ENCODE measurements at regions not wholly inside any gene's neighbourhood (a gene's known extent, or its start where the extent isn't known, plus 50 kb on each side); places are given as distances from the start of the nearest gene placed in this dataset.

- Histone ChIP-seq H3K4me3 (ENCODE audit: extremely low read depth in 1 of 4, insufficient read depth in 2 of 4, low read depth in 3 of 4, low read length in 4 of 4) (no peak overlapping the region), H3K18ac (ENCODE audit: extremely low read depth, low read length) (no peak overlapping the region), H3K9me3 (ENCODE audit: insufficient read depth in 2 of 2, low read depth in 1 of 2, low read length in 1 of 2) (no peaks in the 10 kb centered on the region), H3K23me2 (ENCODE audit: low read depth, low read length) (no peaks in the 10 kb centered on the region), H3K79me1 (ENCODE audit: low read depth, low read length) (no peaks in the 10 kb centered on the region), H2BK15ac (ENCODE audit: low read length) (no peak overlapping the region), H3K27me3 (replicated peaks in 1 of 4; ENCODE audit: control insufficient read depth in 3 of 4, extremely low read depth in 1 of 4, insufficient read depth in 3 of 4, low read length in 3 of 4) (no peaks in the 10 kb centered on the region), H2AK5ac (ENCODE audit: low read depth, low read length) (no peak overlapping the region), H2BK20ac (ENCODE audit: low read length) (no peak overlapping the region), H2BK12ac (ENCODE audit: low read depth, low read length) (no peak overlapping the region), H2AFZ (ENCODE audit: low read length) (no peak overlapping the region), H3K79me2 (ENCODE audit: control insufficient read depth in 1 of 2, insufficient read depth in 2 of 2, low read length in 2 of 2) (no peaks in the 10 kb centered on the region), H4K5ac (ENCODE audit: insufficient read length, low read depth, low read length) (no peak overlapping the region), H3K23ac (ENCODE audit: insufficient read length) (no peak overlapping the region), H3K56ac (replicated peaks; ENCODE audit: insufficient read length, low read depth, low read length) (no peak overlapping the region), H2BK120ac (replicated peaks; ENCODE audit: low read depth, low read length) (no peak overlapping the region), H3K4ac (replicated peaks; ENCODE audit: insufficient read length, low read depth, low read length) (no peak overlapping the region), H3K9ac (replicated peaks in 1 of 4; ENCODE audit: extremely low read depth in 1 of 4, low read depth in 3 of 4, low read length in 3 of 4) (no peak overlapping the region), H2BK5ac (ENCODE audit: low read depth, low read length) (no peak overlapping the region), H3K4me1 (replicated peaks in 1 of 4; ENCODE audit: control insufficient read depth in 3 of 4, insufficient read depth in 4 of 4, low read length in 3 of 4) (no peaks in the 10 kb centered on the region), H3K36me3 (ENCODE audit: control insufficient read depth in 2 of 4, insufficient read depth in 4 of 4, low read length in 3 of 4) (no peaks in the 10 kb centered on the region), H4K20me1 (replicated peaks in 1 of 2; ENCODE audit: control insufficient read depth in 1 of 2, insufficient read depth in 2 of 2, low read length in 2 of 2) (no peaks in the 10 kb centered on the region), H3K4me2 (ENCODE audit: insufficient read depth in 1 of 2, low read depth in 2 of 2, low read length in 2 of 2) (no peak overlapping the region), H3K14ac (ENCODE audit: insufficient read length) (no peak overlapping the region), H4K91ac (replicated peaks; ENCODE audit: insufficient read length, low read length) (no peak overlapping the region), H3K27ac (ENCODE audit: low read depth, low read length) (no peak overlapping the region), H4K8ac (ENCODE audit: extremely low read depth, insufficient read depth, low read length) (no peak overlapping the region)
- ChIA-PET CTCF (ENCODE audit: partially characterized antibody) (interaction anchor here (1.9 to 3.0 kb wide), 2 partner anchors 10 to 802 kb away, joined by 14 to 18 read pairs; no protein-coding TSS in a partner anchor), POLR2A (ENCODE audit: partially characterized antibody) (interaction anchor here (1.7 kb wide), 1 partner anchor 10 kb away, joined by 3 read pairs; no protein-coding TSS in a partner anchor)
- FAIRE-seq (no peak), DNase-seq (ENCODE audit: low read depth in 1 of 2, low spot score in 2 of 2) (no peak)
- 91% methylated on average over 1 of the region's 1 CpG; no CpG with 5 or more reads in 1 of the 2 experiments for WGBS, 2 experiments (ENCODE audit: extremely low coverage in 1 of 2, insufficient coverage in 1 of 2, insufficient read length in 1 of 2, insufficient replicate concordance in 2 of 2, low coverage in 1 of 2, low lambda C conversion rate in 2 of 2, missing lambda C conversion rate in 1 of 2)
- TF ChIP-seq EP300 (IDR thresholded peaks at IDR 0.05; ENCODE audit: borderline replicate concordance in 1 of 2, low read depth in 2 of 2, low read length in 2 of 2) (no peak), SIRT6 (IDR thresholded peaks at IDR 0.05; ENCODE audit: low read length) (no peak)
- TF ChIP-seq, protein P1, sequence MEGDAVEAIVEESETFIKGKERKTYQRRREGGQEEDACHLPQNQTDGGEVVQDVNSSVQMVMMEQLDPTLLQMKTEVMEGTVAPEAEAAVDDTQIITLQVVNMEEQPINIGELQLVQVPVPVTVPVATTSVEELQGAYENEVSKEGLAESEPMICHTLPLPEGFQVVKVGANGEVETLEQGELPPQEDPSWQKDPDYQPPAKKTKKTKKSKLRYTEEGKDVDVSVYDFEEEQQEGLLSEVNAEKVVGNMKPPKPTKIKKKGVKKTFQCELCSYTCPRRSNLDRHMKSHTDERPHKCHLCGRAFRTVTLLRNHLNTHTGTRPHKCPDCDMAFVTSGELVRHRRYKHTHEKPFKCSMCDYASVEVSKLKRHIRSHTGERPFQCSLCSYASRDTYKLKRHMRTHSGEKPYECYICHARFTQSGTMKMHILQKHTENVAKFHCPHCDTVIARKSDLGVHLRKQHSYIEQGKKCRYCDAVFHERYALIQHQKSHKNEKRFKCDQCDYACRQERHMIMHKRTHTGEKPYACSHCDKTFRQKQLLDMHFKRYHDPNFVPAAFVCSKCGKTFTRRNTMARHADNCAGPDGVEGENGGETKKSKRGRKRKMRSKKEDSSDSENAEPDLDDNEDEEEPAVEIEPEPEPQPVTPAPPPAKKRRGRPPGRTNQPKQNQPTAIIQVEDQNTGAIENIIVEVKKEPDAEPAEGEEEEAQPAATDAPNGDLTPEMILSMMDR (IDR thresholded peaks at IDR 0.05; ENCODE audit: control extremely low read depth in 1 of 3, insufficient read depth in 1 of 3, low read depth in 1 of 3, low read length in 3 of 3) = no peak
- TF ChIP-seq, protein P2, sequence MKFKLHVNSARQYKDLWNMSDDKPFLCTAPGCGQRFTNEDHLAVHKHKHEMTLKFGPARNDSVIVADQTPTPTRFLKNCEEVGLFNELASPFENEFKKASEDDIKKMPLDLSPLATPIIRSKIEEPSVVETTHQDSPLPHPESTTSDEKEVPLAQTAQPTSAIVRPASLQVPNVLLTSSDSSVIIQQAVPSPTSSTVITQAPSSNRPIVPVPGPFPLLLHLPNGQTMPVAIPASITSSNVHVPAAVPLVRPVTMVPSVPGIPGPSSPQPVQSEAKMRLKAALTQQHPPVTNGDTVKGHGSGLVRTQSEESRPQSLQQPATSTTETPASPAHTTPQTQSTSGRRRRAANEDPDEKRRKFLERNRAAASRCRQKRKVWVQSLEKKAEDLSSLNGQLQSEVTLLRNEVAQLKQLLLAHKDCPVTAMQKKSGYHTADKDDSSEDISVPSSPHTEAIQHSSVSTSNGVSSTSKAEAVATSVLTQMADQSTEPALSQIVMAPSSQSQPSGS (IDR thresholded peaks at IDR 0.05; ENCODE audit: low read length) = no peak
Observed at GRCh38 chr7:85830982-85831381, 644.1 kb upstream of the SEMA3D start.

Measured in H1 (cell line).